ENCODE measurements at regions not wholly inside any gene's neighbourhood (a gene's known extent, or its start where the extent isn't known, plus 50 kb on each side); places are given as distances from the start of the nearest gene placed in this dataset.
"Not testable (repeated sequence)": the region's sequence is repeated elsewhere in the genome, so short reads cannot be mapped to it uniquely, and the experiment has no call there.

DNA sequence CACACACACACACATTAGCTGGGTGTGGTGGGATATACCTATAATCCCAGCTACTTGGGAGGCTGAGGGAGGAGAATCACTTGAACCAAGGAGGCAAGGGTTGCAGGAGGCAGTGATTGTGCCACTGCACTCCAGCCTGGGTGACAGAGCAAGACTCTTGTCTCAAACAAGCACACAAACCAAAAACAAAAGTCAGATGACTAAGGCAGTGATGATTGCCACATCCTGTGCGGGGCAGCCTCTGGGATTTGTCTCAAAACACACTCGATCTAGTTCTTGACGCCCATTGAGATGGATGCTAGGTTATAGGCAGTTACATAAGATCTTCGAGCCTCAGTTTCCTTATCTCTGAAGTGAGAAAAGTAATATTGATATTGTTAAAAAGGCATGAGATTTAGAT, 57.8 kb upstream of the NBPF8 start:
- H3K36me3 ChIP-seq, H3K4me3 ChIP-seq, H3K9me3 ChIP-seq, H3K27me3 ChIP-seq: not testable (repeated sequence)
- peak; percentile 23 for DNase-seq

- not testable (repeated sequence) for H3K36me3 ChIP-seq, H3K9me3 ChIP-seq, H3K4me3 ChIP-seq, H3K27me3 ChIP-seq
- DNase-seq = peak; percentile 43
Observed at GRCh38 chr1:120356170-120356569, 58.7 kb upstream of the NBPF8 start.

DNA sequence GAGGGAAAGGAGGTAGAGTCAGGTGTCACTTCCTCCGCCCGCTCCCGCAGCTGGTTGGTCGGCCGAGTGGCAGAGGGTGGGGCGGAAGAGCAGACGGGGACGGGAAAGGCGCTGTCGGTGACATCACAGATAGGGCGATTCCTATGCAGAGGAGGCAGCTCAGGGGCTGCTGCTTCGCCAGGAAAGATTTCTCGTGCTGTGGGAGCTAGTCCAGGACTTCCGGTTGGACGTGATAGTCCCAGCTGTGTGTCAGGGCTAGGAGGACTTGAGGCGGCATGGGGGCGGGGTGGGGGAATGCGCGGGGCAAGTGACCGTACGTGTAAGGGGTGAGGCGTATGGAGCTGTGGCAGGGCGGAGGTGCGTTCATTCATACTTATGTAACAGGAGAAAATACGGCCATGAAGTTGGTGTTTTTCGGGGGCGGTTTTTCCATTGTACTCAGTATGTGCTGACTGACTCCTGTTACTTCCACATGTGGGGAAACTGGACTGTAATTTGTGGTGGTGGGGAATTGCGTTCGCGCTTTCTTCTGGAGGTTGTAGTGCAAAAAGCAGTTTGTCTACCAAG, 60.1 kb upstream of the NBPF8 start:
- not testable (repeated sequence) for H3K36me3 ChIP-seq, H3K27me3 ChIP-seq, H3K9me3 ChIP-seq
- DNase-seq = peak; percentile 82
- H3K4me3 ChIP-seq = peak overlapping the region; percentile 37

DNA sequence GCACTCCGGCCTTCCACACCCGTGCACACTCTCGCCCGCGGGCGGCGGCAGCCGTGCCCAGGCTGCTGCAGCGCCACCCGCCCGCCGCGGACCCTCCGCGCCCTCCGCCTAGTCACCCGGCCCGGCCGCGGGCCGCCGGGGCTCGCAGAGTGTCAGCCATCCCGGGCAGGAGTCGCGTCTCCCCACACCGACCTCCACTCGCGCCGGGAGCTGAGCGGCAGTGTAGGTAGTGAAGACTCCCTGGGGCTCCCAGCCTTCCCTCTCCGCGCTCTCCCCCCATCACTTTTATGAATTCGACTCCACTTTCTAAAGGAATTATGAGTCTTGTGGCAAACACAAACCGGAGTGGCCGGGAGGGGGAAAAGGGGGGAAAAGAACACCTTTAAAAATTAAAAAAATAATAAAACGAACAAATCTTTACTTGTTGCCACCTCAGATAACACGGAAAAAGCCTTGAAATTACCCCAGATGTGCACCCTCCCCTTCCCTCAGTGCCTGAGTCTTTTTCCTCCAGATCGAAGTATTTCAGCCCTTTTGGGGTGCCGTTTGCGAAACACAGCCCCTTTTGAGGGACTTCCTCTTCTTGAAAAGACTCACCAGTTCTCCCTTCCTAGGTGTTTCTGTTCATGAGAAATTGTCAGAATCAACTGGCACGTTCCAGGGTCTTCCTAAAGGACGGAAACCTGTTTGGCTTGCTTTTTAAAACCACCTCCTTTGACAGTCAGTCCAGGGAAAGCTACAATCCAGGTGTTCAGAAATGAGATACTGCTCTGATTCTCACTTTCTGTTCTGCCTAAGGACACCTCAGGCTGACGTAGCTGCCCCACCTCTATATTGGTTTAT, 72.4 kb upstream of the NBPF8 start:
- peak; percentile 10 for DNase-seq
- peak overlapping the region; percentile 25; the same call in 1 of the 2 replicates for H3K4me3 ChIP-seq
- H3K27me3 ChIP-seq, H3K36me3 ChIP-seq, H3K9me3 ChIP-seq: not testable (repeated sequence)

GRCh38 chr1:120341756-120342155, 73.1 kb upstream of the NBPF8 start:
- DNase-seq = peak; percentile 57

DNA sequence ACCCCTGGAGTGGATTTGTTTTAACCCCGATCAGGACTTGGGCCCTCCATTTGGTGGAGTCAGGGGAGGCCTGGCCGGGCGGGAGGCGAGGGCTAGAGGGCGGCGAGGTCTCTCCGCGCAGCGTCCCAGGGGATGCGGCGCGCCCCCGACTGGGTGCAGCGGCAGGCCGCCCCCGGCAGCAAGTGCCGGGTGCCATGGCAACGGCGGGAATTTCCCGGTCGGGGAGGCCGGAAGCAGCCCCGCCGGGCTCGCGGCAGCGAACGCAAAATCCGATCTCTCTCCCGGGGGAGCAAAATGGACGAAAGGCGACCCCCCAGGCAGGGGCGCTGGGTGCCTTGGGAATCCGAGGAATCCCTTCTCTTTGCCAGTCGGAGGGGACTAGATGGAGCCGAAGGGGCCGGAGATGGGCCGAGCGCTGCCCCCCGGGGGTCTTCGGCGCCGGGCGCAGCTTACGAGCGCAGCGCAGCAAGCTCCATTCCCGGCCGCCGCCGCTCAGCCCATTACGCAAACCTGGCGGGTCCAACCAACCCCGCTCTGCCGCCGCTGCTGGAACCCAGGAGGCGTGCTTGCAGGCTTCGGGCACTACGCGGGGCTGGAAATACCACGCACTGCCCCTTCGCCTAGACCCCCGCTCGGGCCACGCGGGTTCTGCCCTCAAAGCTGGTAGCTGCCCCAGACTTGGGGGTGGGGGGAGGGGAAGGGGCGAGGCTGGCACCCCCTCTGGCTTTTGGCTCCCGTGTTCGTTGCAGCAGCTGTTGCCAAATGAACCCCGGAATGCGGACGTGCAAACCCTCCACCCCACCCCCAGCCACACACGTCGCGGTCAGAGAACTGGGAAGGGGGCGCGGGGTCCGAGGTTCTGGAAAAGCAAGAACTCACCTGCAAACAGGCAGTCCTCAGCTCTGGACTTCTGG, 73.7 kb upstream of the NBPF8 start:
- not testable (repeated sequence) for H3K27me3 ChIP-seq, H3K36me3 ChIP-seq, H3K9me3 ChIP-seq
- peak; percentile 25 for DNase-seq
- peak overlapping the region; percentile 56 for H3K4me3 ChIP-seq

More at GRCh38 chr1:120341756-120342155, 73.1 kb upstream of the NBPF8 start:
- not testable (repeated sequence) for H3K9me3 ChIP-seq, H3K36me3 ChIP-seq, H3K27me3 ChIP-seq
- peak overlapping the region; percentile 56 for H3K4me3 ChIP-seq

DNA sequence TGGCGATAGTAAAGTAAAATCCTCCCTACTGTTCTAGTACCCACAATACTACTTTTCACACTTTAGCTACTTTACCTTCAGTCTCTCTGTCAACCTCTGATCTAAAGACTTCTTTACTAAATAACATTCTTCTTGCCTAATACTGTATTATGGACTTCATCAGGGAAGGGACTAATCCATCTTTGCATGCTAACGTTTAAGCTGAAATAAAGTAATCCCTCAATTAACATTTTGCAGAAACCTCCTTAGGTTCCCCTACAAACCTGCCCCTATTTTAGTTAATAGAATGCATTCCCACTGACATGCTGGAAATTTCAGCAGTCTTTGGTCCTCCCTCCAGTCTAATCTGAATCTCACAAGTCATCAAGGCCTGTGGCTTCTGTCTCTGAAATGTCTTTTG, 99.1 kb upstream of the NBPF8 start:
- H3K9me3 ChIP-seq, H3K27me3 ChIP-seq, H3K36me3 ChIP-seq, H3K4me3 ChIP-seq, DNase-seq: not testable (repeated sequence)

- not testable (repeated sequence) for H3K27me3 ChIP-seq, H3K9me3 ChIP-seq, H3K36me3 ChIP-seq, H3K4me3 ChIP-seq, DNase-seq
Observed at GRCh38 chr1:120311930-120312329, 102.9 kb upstream of the NBPF8 start.

DNA sequence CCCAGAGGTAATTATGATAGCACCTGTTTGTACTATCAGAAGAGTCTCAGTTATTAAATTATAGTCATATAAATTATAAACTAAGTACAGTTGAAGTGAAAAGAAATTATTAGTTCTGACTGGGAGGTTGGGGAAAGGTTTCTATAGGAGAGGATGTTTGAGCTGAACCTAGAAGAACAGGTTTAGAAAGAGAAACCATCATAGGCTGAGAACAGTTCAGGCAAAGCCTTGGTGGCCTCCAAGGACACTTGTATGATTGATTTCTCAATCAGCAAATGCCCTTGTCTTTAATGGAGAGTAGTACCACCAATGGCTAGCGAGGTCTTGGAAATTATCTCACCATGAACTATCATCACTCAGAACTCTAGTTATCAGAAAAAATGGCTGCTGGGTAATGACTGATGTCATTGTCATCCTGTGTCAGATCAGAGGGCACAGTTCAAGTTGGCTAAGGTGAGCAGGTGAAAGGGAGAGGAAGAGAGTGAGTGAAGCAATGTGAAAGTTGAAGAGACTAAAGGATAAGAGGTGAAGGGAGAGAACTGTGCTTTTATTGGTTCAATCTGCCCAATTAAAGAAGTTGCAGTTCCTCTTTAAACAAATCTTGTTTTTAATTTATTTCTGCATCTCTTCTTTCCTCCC, 105.8 kb upstream of the NBPF8 start:
- not testable (repeated sequence) for H3K27me3 ChIP-seq, DNase-seq, H3K36me3 ChIP-seq, H3K9me3 ChIP-seq, H3K4me3 ChIP-seq

DNA sequence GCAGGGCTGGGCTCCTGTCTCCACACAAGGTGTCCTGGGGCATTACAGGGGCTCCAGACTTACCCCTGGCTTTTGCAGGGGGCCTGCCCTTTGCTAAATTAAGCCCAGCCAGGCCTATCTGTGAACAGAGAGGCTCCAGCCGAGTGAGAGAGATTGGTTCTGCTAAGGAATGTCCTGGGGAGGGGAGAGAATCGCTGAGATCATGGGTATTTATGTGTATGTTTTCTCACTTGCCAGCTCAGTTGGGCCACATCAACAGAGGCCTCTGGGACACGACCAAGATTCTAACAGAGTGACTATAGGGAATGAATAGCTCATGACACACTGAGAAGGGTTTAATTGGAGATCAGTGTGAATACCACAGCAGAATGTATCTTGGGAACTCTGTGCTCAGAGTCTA, 109.8 kb upstream of the NBPF8 start:
- not testable (repeated sequence) for H3K9me3 ChIP-seq

GRCh38 chr1:120304341-120304740, 110.5 kb upstream of the NBPF8 start:
- H3K36me3 ChIP-seq, H3K9me3 ChIP-seq, H3K4me3 ChIP-seq, DNase-seq, H3K27me3 ChIP-seq: not testable (repeated sequence)

More for the DNA sequence above, 109.8 kb upstream of the NBPF8 start:
- H3K27me3 ChIP-seq, H3K36me3 ChIP-seq, H3K4me3 ChIP-seq, DNase-seq: not testable (repeated sequence)

- H3K9me3 ChIP-seq, H3K4me3 ChIP-seq, DNase-seq, H3K36me3 ChIP-seq, H3K27me3 ChIP-seq: not testable (repeated sequence)
Observed at GRCh38 chr1:120299433-120300057, 115.3 kb upstream of the NBPF8 start.

- not testable (repeated sequence) for H3K4me3 ChIP-seq, H3K27me3 ChIP-seq, H3K9me3 ChIP-seq, H3K36me3 ChIP-seq, DNase-seq
Observed at GRCh38 chr1:120298487-120298886, 116.3 kb upstream of the NBPF8 start.

DNA sequence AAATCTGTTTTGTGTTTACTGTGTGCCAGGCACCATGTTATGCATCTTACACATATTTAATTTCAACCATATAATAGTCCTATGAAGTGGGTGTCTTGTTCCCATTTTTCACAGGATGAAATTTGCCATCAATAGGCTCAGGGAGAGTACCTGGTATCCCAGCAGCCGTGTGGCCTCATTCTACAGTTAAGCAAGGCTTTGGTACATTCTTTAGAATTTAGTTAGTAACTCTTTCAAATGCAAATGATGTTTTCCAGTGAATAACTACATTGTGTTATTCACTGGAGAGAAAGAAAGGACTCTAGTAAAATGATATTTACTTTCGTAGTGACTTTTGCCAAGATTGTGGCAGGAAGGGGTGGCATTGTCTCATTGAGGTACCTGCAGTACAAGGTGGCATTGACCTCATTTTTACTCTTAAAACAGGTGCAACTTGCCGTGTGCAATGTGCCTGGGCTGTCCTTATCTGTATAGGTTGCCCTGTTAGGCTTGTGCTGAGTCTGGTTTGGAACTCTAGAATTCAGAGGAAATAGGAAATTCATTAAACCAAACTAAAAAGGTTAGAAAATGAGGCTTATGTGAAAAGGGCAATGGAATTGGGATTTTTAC, 117.4 kb upstream of the NBPF8 start:
- DNase-seq, H3K27me3 ChIP-seq, H3K36me3 ChIP-seq, H3K9me3 ChIP-seq, H3K4me3 ChIP-seq: not testable (repeated sequence)

DNA sequence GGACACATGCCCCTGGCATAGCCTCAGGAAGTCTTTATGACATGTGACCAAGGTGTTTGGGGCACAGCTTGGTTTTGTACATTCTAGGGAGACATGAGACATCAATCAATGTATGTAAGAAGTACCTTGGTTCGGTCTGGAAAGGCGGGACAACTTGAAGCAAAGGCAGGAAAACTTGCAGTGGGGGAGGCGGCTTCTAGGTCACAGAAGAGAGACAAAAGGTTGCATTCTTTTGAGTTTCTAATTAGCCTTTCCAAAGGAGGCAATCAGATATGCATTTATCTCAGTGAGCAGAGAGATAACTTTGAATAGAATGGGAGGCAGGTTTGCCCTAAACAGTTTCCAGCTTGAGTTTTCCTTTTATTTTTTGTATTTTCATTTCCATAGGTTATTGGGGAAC, 113.8 kb upstream of the SEC22B start:
- H3K36me3 ChIP-seq, DNase-seq, H3K4me3 ChIP-seq, H3K9me3 ChIP-seq, H3K27me3 ChIP-seq: not testable (repeated sequence)

- not testable (repeated sequence) for DNase-seq, H3K4me3 ChIP-seq, H3K36me3 ChIP-seq, H3K9me3 ChIP-seq, H3K27me3 ChIP-seq
Observed at GRCh38 chr1:120289601-120290074, 113.3 kb upstream of the SEC22B start.

Data from MG63 (cell line).